HL-60 (cell line): ENCODE measurements at regions not wholly inside any gene's neighbourhood (a gene's known extent, or its start where the extent isn't known, plus 50 kb on each side); places are given as distances from the start of the nearest gene placed in this dataset.

Source experiments
- DNase-seq, 2 experiments: peaks; one replicate each; pipeline ENCODE4 v3.0.0-alpha.2; 2010 to 2020; ENCODE audit warnings: low read depth in 1 of 2, low spot score in 1 of 2
- H3K27ac ChIP-seq: fragments of 250-450 bp; sonication (Bioruptor Pico); replicated peaks from 2 replicates; pipeline ENCODE4 v1.5.1; 2020; ENCODE audit warnings: mild to moderate bottlenecking, moderate library complexity
- H3K27me3 ChIP-seq: fragments of 250-450 bp; sonication (Bioruptor Pico); 2 replicates; pipeline ENCODE4 v1.5.1; 2021; ENCODE audit warnings: mild to moderate bottlenecking, moderate library complexity; ENCODE audit not compliant: insufficient read depth, poor library complexity, severe bottlenecking
- H3K4me3 ChIP-seq: replicated peaks from 2 replicates; pipeline ENCODE4 v1.5.1; 2011; ENCODE audit warnings: mild to moderate bottlenecking, control low read depth, low read length; ENCODE audit not compliant: insufficient read depth
- CTCF ChIP-seq: IDR thresholded peaks from one replicate; pipeline ENCODE4 v1.5.1; 2011; ENCODE audit warnings: low read length, control low read depth, inconsistent platforms; ENCODE audit not compliant: insufficient read depth
- GABPA ChIP-seq: IDR thresholded peaks from 2 replicates; pipeline ENCODE4 v1.6.1; 2012; ENCODE audit warnings: low read depth
- POLR2AphosphoS5 ChIP-seq: IDR thresholded peaks from 2 replicates; pipeline ENCODE4 v1.6.1; 2012; ENCODE audit warnings: low read depth
- SPI1 ChIP-seq: IDR thresholded peaks from 2 replicates; pipeline ENCODE4 v1.6.1; 2012; ENCODE audit warnings: low read depth, mild to moderate bottlenecking, borderline replicate concordance
- TF ChIP-seq, protein P1 (sequence below): IDR thresholded peaks from 2 replicates; pipeline ENCODE4 v1.6.1; 2012; ENCODE audit warnings: low read depth; ENCODE audit not compliant: insufficient replicate concordance

DNA sequence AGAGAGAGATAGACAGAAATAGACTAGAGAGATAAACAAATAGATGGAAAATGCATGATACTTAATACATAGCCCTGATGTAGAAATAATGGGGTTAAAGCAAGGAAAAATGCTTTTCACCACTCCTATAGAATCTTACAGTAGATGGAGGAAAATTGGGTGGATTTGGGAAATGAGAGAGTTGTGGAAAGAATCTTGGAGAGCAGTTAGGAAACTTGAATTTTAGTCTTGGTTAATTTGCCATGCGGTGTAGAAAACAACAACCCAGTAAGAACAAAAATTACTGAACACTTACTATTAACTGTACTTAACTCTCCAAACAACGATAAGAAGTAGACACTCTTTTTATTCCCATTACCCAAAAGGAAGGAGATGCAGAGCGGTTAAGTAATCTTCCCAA lies 329.8 kb downstream of the ZNF608 start:
- H3K27ac ChIP-seq, result no peak overlapping the region
- no peak for DNase-seq
- TF ChIP-seq GABPA (no peak), CTCF (no peak), POLR2AphosphoS5 (no peak), SPI1 (no peak)
- TF ChIP-seq, protein P1, sequence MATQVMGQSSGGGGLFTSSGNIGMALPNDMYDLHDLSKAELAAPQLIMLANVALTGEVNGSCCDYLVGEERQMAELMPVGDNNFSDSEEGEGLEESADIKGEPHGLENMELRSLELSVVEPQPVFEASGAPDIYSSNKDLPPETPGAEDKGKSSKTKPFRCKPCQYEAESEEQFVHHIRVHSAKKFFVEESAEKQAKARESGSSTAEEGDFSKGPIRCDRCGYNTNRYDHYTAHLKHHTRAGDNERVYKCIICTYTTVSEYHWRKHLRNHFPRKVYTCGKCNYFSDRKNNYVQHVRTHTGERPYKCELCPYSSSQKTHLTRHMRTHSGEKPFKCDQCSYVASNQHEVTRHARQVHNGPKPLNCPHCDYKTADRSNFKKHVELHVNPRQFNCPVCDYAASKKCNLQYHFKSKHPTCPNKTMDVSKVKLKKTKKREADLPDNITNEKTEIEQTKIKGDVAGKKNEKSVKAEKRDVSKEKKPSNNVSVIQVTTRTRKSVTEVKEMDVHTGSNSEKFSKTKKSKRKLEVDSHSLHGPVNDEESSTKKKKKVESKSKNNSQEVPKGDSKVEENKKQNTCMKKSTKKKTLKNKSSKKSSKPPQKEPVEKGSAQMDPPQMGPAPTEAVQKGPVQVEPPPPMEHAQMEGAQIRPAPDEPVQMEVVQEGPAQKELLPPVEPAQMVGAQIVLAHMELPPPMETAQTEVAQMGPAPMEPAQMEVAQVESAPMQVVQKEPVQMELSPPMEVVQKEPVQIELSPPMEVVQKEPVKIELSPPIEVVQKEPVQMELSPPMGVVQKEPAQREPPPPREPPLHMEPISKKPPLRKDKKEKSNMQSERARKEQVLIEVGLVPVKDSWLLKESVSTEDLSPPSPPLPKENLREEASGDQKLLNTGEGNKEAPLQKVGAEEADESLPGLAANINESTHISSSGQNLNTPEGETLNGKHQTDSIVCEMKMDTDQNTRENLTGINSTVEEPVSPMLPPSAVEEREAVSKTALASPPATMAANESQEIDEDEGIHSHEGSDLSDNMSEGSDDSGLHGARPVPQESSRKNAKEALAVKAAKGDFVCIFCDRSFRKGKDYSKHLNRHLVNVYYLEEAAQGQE, result no peak
- no peak overlapping the region for H3K4me3 ChIP-seq
- no peaks in the 10 kb centered on the region for H3K27me3 ChIP-seq

GRCh38 chr5:124414973-124415372 lies 331.5 kb downstream of the ZNF608 start:
- no peak for TF ChIP-seq CTCF
- TF ChIP-seq, protein P1, result no peak
- no peak for TF ChIP-seq GABPA
- TF ChIP-seq POLR2AphosphoS5, result no peak
- no peak for TF ChIP-seq SPI1
- no peak for DNase-seq
- no peak overlapping the region for H3K4me3 ChIP-seq
- H3K27me3 ChIP-seq, result no peaks in the 10 kb centered on the region
- H3K27ac ChIP-seq, result no peak overlapping the region

GRCh38 chr5:124410539-124411488 lies 335.6 kb downstream of the ZNF608 start:
- no peak overlapping the region for H3K4me3 ChIP-seq
- DNase-seq, result no peak
- TF ChIP-seq, protein P1, result no peak
- no peak for TF ChIP-seq GABPA
- no peak for TF ChIP-seq CTCF
- no peak for TF ChIP-seq POLR2AphosphoS5
- no peak for TF ChIP-seq SPI1
- H3K27me3 ChIP-seq, result no peaks in the 10 kb centered on the region
- no peak overlapping the region for H3K27ac ChIP-seq
